GM12864 (cell line): ENCODE measurements at regions not wholly inside any gene's neighbourhood (a gene's known extent, or its start where the extent isn't known, plus 50 kb on each side); places are given as distances from the start of the nearest gene placed in this dataset.
"Not testable (repeated sequence)": the region's sequence is repeated elsewhere in the genome, so short reads cannot be mapped to it uniquely, and the experiment has no call there.

ENCODE experiments used
- DNase-seq: peaks from one replicate; pipeline ENCODE4 v3.0.0-alpha.2; 2011; ENCODE audit warnings: low read depth
- H3K4me3 ChIP-seq: 2 replicates; pipeline ENCODE4 v1.5.1; 2011; ENCODE audit warnings: mild to moderate bottlenecking, low read depth, low read length, control low read depth
- CTCF ChIP-seq: IDR thresholded peaks from 2 replicates; pipeline ENCODE4 v1.5.1; 2011; ENCODE audit warnings: low read depth, mild to moderate bottlenecking, moderate library complexity, low read length, control low read depth, inconsistent platforms; ENCODE audit errors: missing control alignments

- no peak for TF ChIP-seq CTCF
- H3K4me3 ChIP-seq: no peak overlapping the region
- no peak for DNase-seq
Observed at GRCh38 chrY:20643055-20643454, 67.5 kb downstream of the EIF1AY start.

- DNase-seq: no peak
- H3K4me3 ChIP-seq: no peak overlapping the region
- no peak for TF ChIP-seq CTCF
Observed at GRCh38 chrY:20648265-20648664, 72.7 kb downstream of the EIF1AY start.

GRCh38 chrY:20648891-20649290, 73.3 kb downstream of the EIF1AY start:
- H3K4me3 ChIP-seq, DNase-seq: not testable (repeated sequence)
- TF ChIP-seq CTCF: peak; percentile 32

- TF ChIP-seq CTCF: no peak
- no peak overlapping the region for H3K4me3 ChIP-seq
- DNase-seq: no peak
Observed at GRCh38 chrY:20651481-20651880, 75.9 kb downstream of the EIF1AY start.

- no peak for TF ChIP-seq CTCF
- H3K4me3 ChIP-seq: no peak overlapping the region
Observed at GRCh38 chrY:20659450-20659849, 83.9 kb downstream of the EIF1AY start.

GRCh38 chrY:20662204-20662603, 86.6 kb downstream of the EIF1AY start:
- TF ChIP-seq CTCF: no peak
- H3K4me3 ChIP-seq: no peak overlapping the region
- DNase-seq: no peak

More at GRCh38 chrY:20659450-20659849, 83.9 kb downstream of the EIF1AY start:
- DNase-seq: no peak

GRCh38 chrY:20664196-20664595, 88.6 kb downstream of the EIF1AY start:
- no peak for DNase-seq
- no peak for TF ChIP-seq CTCF
- H3K4me3 ChIP-seq: no peak overlapping the region

GRCh38 chrY:20665357-20665756, 89.8 kb downstream of the EIF1AY start:
- DNase-seq: not testable (repeated sequence)

More at GRCh38 chrY:20665357-20665756, 89.8 kb downstream of the EIF1AY start:
- H3K4me3 ChIP-seq: not testable (repeated sequence)
